GM19025 (cell line): ENCODE measurements at regions not wholly inside any gene's neighbourhood (a gene's known extent, or its start where the extent isn't known, plus 50 kb on each side); places are given as distances from the start of the nearest gene placed in this dataset.

ENCODE experiments used
- ATAC-seq: cut with Tn5 transposase; IDR thresholded peaks from one replicate; pipeline ENCODE4 v1.9.1; 2021; ENCODE audit warnings: mild to moderate bottlenecking, low read depth, moderate library complexity; ENCODE audit not compliant: unreplicated experiment

GRCh38 chr20:40806929-40807820 lies 118.1 kb upstream of the MAFB start:
- no peak for ATAC-seq

- no peak for ATAC-seq
Measured at GRCh38 chr20:40807821-40808170, 118.8 kb upstream of the MAFB start.

GRCh38 chr20:40808936-40809335 lies 119.9 kb upstream of the MAFB start:
- ATAC-seq = no peak

DNA sequence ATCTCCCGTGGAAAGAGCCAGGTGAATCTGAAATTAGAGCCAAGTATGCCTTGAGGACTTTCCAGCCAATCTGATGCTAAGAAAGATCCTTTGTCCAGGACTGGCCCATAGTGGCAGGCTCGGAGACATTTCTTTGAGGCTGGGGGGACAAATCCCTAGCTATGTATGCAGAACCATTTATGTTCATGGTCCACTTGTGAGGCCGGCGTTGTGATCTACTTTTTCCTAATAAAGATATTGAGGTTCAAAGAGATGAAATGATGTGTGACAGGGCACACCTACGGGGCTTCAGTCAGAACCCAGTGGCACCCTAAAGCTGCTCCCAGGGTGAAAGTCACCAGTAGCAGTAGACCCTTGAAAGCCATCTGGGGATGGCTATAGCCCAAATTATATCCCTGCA lies 120.3 kb upstream of the MAFB start:
- no peak for ATAC-seq

- no peak for ATAC-seq
Measured at GRCh38 chr20:40810332-40811000, 121.4 kb upstream of the MAFB start.

GRCh38 chr20:40811004-40811403 lies 122.0 kb upstream of the MAFB start:
- ATAC-seq = no peak

GRCh38 chr20:40811660-40812414 lies 122.8 kb upstream of the MAFB start:
- ATAC-seq = no peak

DNA sequence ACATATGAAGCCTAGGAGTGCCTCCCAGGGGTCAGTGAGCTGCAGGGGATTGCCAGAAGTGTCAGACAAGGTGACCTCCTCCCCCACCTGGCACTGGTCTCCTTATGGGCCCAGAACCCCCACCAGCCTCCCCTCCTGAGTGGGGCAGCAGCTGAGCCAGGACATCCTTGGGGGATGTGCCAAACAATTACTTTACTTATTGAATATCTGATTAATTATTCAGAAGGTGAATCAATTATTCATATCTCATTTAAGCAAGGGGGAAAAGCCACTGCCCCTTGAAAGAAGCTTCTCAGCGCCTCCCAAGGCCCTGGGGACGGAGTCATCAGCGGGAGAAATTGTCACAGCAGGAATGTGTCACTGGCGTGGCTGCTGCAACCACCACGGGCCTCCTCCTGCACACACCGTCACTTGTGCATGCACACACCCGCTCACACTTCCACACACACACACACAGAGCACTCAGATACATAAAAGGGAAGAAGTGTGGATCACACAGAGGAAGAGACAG lies 123.4 kb upstream of the MAFB start:
- ATAC-seq = no peak

GRCh38 chr20:40813029-40813431 lies 124.0 kb upstream of the MAFB start:
- ATAC-seq = no peak

DNA sequence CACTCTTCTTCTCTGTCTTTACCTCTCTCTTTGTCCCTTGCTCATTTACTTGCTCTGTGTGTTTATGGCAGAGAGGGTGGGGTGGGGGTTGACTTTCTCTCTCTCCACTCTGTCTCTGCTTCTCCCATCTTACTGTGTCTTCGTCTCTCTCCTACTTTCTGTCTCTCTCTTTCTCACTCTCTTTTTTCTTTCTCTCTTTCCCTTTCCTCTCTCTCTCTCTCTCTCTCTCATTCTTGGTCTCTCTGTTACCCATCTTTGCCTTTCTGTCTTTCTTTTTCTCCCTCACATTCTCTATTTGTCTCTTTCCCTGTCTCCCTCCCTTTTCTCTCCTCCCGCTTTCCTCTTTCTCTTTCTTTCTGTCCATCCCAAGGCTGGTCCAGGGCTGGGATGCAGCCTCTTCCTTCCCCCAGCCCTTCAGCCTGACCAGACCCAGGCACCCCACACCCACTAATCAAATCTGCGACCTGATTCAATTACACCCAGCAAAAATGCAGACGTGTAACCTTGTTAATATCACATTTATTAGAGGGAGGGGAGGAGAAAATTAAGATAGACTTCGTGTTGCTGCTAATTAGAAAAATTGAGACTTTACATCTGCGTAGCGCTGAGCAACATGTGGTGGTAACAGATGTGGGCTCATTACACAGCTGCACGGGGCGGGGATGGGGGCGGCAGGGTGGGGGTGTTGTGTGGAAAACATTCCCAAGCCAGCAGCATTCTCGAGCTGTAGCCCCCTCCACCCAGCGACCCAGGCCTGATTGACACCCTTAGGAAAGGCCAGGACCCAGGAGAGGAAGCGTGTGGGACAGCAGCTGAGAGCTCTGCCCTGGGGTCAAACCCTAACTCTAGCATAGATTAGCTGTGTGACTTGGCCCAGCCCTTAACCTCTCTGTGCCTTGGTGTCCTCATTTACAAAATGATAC lies 124.9 kb upstream of the MAFB start:
- no peak for ATAC-seq

DNA sequence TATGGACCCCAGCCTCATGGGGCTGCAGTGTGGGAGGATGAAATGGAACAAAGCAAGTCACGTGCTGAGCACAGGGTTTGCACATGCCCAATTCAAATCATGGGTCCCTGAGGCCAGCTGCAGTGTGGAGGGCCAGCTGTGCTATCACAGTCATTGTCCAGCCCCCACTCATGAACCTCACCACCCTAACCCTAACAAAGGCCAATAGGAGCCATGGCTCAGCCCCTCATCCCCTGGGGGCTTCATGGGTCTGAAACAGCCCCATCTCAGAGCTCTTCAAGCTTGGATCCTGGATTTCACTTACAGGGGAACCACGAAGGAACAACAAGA lies 125.6 kb upstream of the MAFB start:
- ATAC-seq = no peak

GRCh38 chr20:40815156-40816038 lies 126.4 kb upstream of the MAFB start:
- ATAC-seq = no peak

- no peak for ATAC-seq
Measured at GRCh38 chr20:40816039-40816352, 127.0 kb upstream of the MAFB start.

GRCh38 chr20:40821429-40821828 lies 132.4 kb upstream of the MAFB start:
- ATAC-seq = no peak

- no peak for ATAC-seq
Measured at GRCh38 chr20:40826699-40827098, 137.7 kb upstream of the MAFB start.

GRCh38 chr20:40835321-40835720 lies 146.3 kb upstream of the MAFB start:
- ATAC-seq = no peak

- ATAC-seq = no peak
Measured at GRCh38 chr20:40838509-40838908, 149.5 kb upstream of the MAFB start.

DNA sequence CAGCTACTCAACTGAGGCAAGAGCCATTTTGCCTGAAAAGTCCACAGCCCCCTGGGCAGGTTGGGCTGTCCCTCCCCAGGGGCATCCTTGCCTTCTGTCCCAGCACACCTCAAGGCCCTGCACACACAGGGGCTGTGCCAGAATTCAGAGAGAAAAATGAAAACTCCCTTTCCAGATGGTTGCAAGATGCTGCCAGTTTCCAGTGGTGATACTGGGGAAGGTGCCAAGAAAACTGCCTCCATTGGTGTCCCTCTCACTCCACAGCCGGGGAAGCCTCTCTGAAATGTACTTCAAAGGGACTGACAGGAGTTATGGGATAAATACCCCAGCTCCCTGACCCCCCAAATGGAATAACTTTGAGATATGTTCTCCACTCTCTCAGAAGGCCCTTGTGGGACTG lies 154.2 kb upstream of the MAFB start:
- no peak for ATAC-seq

DNA sequence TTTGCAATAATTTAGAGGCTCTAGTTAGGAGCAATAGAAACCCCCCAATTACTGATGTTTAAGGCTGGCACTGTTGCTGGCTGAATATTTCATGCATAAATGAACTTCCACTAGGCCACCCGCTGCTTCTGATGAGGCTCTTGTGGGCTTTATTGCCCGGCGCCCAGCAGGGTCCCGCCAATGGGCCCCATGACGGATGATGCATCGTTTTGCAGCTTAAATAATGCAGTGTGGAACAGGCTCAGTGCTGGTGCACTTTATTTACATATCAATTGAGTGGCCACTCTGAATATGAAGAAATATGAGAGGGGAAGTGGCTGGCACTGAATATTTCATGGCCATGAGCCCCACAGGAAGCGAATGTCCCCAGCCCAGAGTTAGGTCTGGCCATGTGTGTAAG lies 155.3 kb upstream of the MAFB start:
- no peak for ATAC-seq
